K562 (cell line): ENCODE measurements at regions not wholly inside any gene's neighbourhood (a gene's known extent, or its start where the extent isn't known, plus 50 kb on each side); places are given as distances from the start of the nearest gene placed in this dataset.
"Not testable (repeated sequence)": the region's sequence is repeated elsewhere in the genome, so short reads cannot be mapped to it uniquely, and the experiment has no call there.

Experiments
- ATAC-seq: fragments of 200-7000 bp; cut with Tn5 transposase; 3 replicates; pipeline ENCODE4 v1.9.1; 2020; ENCODE audit warnings: moderate library complexity
- BruUV-seq: library from RNA; stranded (reverse); fragments of 400-500 nt; replicated peaks from 2 replicates; lab custom pipeline; 2021; lab: Mats Ljungman, UMichigan
- CTCF ChIA-PET: fragments of 300-600 bp; formaldehyde crosslinking; extraction: SDS; loops from one replicate; lab custom pipeline; 2021; ENCODE audit warnings: low intra/inter-chr PET ratio; lab: Yijun Ruan, JAX
- POLR2A ChIA-PET: fragments of 300-600, 350-650 bp; sonication (Branson Sonifier 250); formaldehyde crosslinking; extraction: SDS; loops from one replicate; lab custom pipeline; 2021; ENCODE audit warnings: antibody characterized with exemption, inconsistent platforms; lab: Yijun Ruan, JAX
- DNase-seq, 4 experiments: peaks; one replicate each; pipeline versions ENCODE4 v3.0.0 to v3.0.0-alpha.2; 2011 to 2018; ENCODE audit warnings: low spot score in 3 of 4, mixed read lengths in 3 of 4; ENCODE audit errors: extremely low read depth in 1 of 4
- FAIRE-seq: peaks from 2 replicates; lab custom pipeline; 2011; peaks lifted over from hg19 to GRCh38; lab: Jason Lieb, UNC
- H2AFZ ChIP-seq: 2 replicates; pipeline ENCODE4 v1.6.0; 2011; ENCODE audit warnings: low read depth, low read length, control low read depth, inconsistent platforms
- H3K27ac ChIP-seq: fragments of 200-600 bp; 3 replicates; pipeline ENCODE4 v1.8.0; 2011; ENCODE audit warnings: low read depth, mild to moderate bottlenecking, control low read depth, inconsistent platforms, low read length, moderate library complexity, mixed read lengths; ENCODE audit errors: extremely low read depth
- H3K27me3 ChIP-seq, 2 experiments: fragments of 300-600 bp in 1 of 2; 2 replicates in 1 of 2; 3 replicates in 1 of 2; pipeline versions ENCODE4 v1.6.0 to v1.8.0; 2011; ENCODE audit warnings: inconsistent platforms in 2 of 2, low read length in 2 of 2, mild to moderate bottlenecking in 1 of 2, mixed read lengths in 1 of 2, moderate library complexity in 1 of 2; ENCODE audit not compliant: control insufficient read depth in 2 of 2, insufficient read depth in 2 of 2
- H3K36me3 ChIP-seq: fragments of 300-600 bp; 3 replicates; pipeline ENCODE4 v1.8.0; 2011; ENCODE audit warnings: mild to moderate bottlenecking, low read length, inconsistent platforms; ENCODE audit not compliant: control insufficient read depth, insufficient read depth
- H3K4me1 ChIP-seq, 2 experiments: fragments of 200-600 bp in 1 of 2; replicated peaks in 1 of 2; 2 replicates in 1 of 2; 3 replicates in 1 of 2; pipeline versions ENCODE4 v1.5.1 to v1.8.0; 2011; ENCODE audit warnings: inconsistent platforms in 2 of 2, low read length in 2 of 2, mild to moderate bottlenecking in 1 of 2, mixed read lengths in 1 of 2, moderate library complexity in 1 of 2; ENCODE audit not compliant: control insufficient read depth in 2 of 2, insufficient read depth in 2 of 2
- H3K4me2 ChIP-seq: 2 replicates; pipeline ENCODE4 v1.6.1; 2011; ENCODE audit warnings: low read length, control low read depth, inconsistent platforms, mixed read lengths; ENCODE audit not compliant: insufficient read depth
- H3K4me3 ChIP-seq: fragments of 200-600 bp; sonication (generic), shearing (Covaris generic); 2 replicates; pipeline ENCODE4 v1.5.1; 2016; ENCODE audit warnings: control low read depth, inconsistent platforms
- H3K79me2 ChIP-seq: fragments of 200-600 bp; 3 replicates; pipeline ENCODE4 v1.8.0; 2011; ENCODE audit warnings: low read length, inconsistent platforms; ENCODE audit not compliant: control insufficient read depth, insufficient read depth
- H3K9ac ChIP-seq, 2 experiments: 2 replicates each; pipeline versions ENCODE4 v1.6.0 to v1.6.1; 2011; ENCODE audit warnings: low read depth in 2 of 2, low read length in 2 of 2, control low read depth in 1 of 2, inconsistent platforms in 1 of 2, mild to moderate bottlenecking in 1 of 2, mixed read lengths in 1 of 2; ENCODE audit not compliant: insufficient read depth in 1 of 2
- H3K9me1 ChIP-seq: one replicate; pipeline ENCODE4 v1.6.0; 2011; ENCODE audit warnings: inconsistent platforms, mild to moderate bottlenecking, low read length, moderate library complexity; ENCODE audit not compliant: control insufficient read depth, insufficient read depth
- H3K9me3 ChIP-seq: replicated peaks from 2 replicates; pipeline ENCODE4 v1.5.1; 2011; ENCODE audit warnings: low read depth, low read length, inconsistent platforms; ENCODE audit not compliant: control insufficient read depth, insufficient read depth
- H4K20me1 ChIP-seq: replicated peaks from 2 replicates; pipeline ENCODE4 v1.6.1; 2011; ENCODE audit warnings: low read length, inconsistent platforms, mixed read lengths; ENCODE audit not compliant: control insufficient read depth, insufficient read depth
- DNMT1 ChIP-seq: fragments of 450-650 bp; IDR thresholded peaks from 2 replicates; pipeline ENCODE4 v1.6.1; 2016; ENCODE audit warnings: antibody characterized with exemption, mild to moderate bottlenecking
- GTF2E2 ChIP-seq: fragments of 200-800 bp; sonication (Bioruptor generic); IDR thresholded peaks from 2 replicates; pipeline ENCODE4 v1.6.1; 2016; ENCODE audit warnings: missing genetic modification characterization, missing compliant biosample characterization
- KAT7 ChIP-seq: sonication (generic); formaldehyde crosslinking; IDR thresholded peaks from 2 replicates; pipeline ENCODE4 v1.8.0; 2022; ENCODE audit warnings: missing genetic modification reagents, mild to moderate bottlenecking, borderline replicate concordance
- MTA2 ChIP-seq: fragments of 450-650 bp; IDR thresholded peaks from 2 replicates; pipeline ENCODE4 v1.6.1; 2016; ENCODE audit warnings: low read depth
- POLR3A ChIP-seq: IDR thresholded peaks from 2 replicates; pipeline ENCODE4 v1.6.1; 2011; ENCODE audit warnings: borderline replicate concordance, mild to moderate bottlenecking, moderate library complexity; ENCODE audit not compliant: insufficient read length, insufficient read depth; ENCODE audit errors: extremely low read depth
- PURB ChIP-seq: sonication (generic); formaldehyde crosslinking; IDR thresholded peaks from 2 replicates; pipeline ENCODE4 v1.9.0; 2021; ENCODE audit warnings: low read depth, mild to moderate bottlenecking, missing genetic modification reagents
- RBM22 ChIP-seq: fragments of 200-400 bp; formaldehyde crosslinking; IDR thresholded peaks from 2 replicates; pipeline ENCODE4 v1.6.1; 2018; ENCODE audit warnings: low read length, low read depth; ENCODE audit not compliant: poor library complexity, severe bottlenecking
- SMARCB1 ChIP-seq: IDR thresholded peaks from 2 replicates; pipeline ENCODE4 v1.6.1; 2011; ENCODE audit warnings: improper control_type of control experiment, low read depth; ENCODE audit not compliant: insufficient read length
- SNAPC5 ChIP-seq: fragments of 250-450 bp; sonication (Bioruptor Pico); IDR thresholded peaks from 2 replicates; pipeline ENCODE4 v1.8.0; 2021; ENCODE audit warnings: moderate library complexity, mild to moderate bottlenecking, inconsistent platforms
- ZC3H4 ChIP-seq: sonication (generic); formaldehyde crosslinking; IDR thresholded peaks from 2 replicates; pipeline ENCODE4 v1.9.0; 2021; ENCODE audit warnings: missing genetic modification reagents, borderline replicate concordance
- ZNF146 ChIP-seq: IDR thresholded peaks from one replicate; pipeline ENCODE4 v1.6.1; 2018; ENCODE audit warnings: missing compliant biosample characterization; ENCODE audit not compliant: unreplicated experiment
- ZNF263 ChIP-seq: sonication (generic); formaldehyde crosslinking; IDR thresholded peaks from 2 replicates; pipeline ENCODE4 v1.8.0; 2022; ENCODE audit warnings: mild to moderate bottlenecking, missing genetic modification reagents, borderline replicate concordance
- ZNF75A ChIP-seq: fragments of 450-650 bp; formaldehyde crosslinking; IDR thresholded peaks from 2 replicates; pipeline ENCODE4 v1.4.0; 2020; ENCODE audit warnings: mild to moderate bottlenecking
- WGBS: fragments of 100-300 bp; shearing (Covaris generic); methylation state at CpG from one replicate; pipeline ENCODE4 v1.1.6; 2016; ENCODE audit warnings: low coverage, mixed read lengths; ENCODE audit not compliant: insufficient coverage; ENCODE audit errors: missing lambda C conversion rate; 5-methylcytosine and 5-hydroxymethylcytosine counted together
- in situ Hi-C: fragments of 300-500 bp; cut with MboI; formaldehyde crosslinking; loops from 4 replicates; pipeline ENCODE4 v1.15.0; 2018; ENCODE audit warnings: inconsistent platforms, mixed read lengths
- intact Hi-C: fragments of 100-400 bp; cut with micrococcal nuclease; formaldehyde crosslinking; loops from 2 replicates; pipeline ENCODE4 v1.14.2; 2022
- TF ChIP-seq, protein P1 (sequence below): sonication (generic); formaldehyde crosslinking; IDR thresholded peaks from 2 replicates; pipeline ENCODE4 v1.8.0; 2023; ENCODE audit warnings: mild to moderate bottlenecking, missing genetic modification reagents

GRCh38 chr6:76752841-76753240 is 680.4 kb upstream of the IMPG1 start:
- BruUV-seq = no TSS peak
- Histone ChIP-seq H3K9me3 (no peaks in the 10 kb centered on the region), H3K4me1 (no peaks in the 10 kb centered on the region), H3K27ac (no peak overlapping the region), H2AFZ (no peak overlapping the region), H3K79me2 (no peaks in the 10 kb centered on the region), H4K20me1 (no peaks in the 10 kb centered on the region), H3K9me1 (no peaks in the 10 kb centered on the region), H3K4me2 (no peak overlapping the region)
- POLR2A ChIA-PET = no interaction called here
- no peak for DNase-seq
- no peak for FAIRE-seq
- intact Hi-C loops = no loop called here
- TF ChIP-seq GTF2E2 (tag) = no peak
- no peak for TF ChIP-seq MTA2
- TF ChIP-seq POLR3A = no peak
- no peak for TF ChIP-seq SMARCB1
- TF ChIP-seq ZNF263 (CRISPR knock-in tag) = no peak
- no peak for TF ChIP-seq SNAPC5 (CRISPR knock-in tag)
- TF ChIP-seq ZNF75A (CRISPR knock-in tag) = no peak
- TF ChIP-seq PURB = no peak
- TF ChIP-seq ZC3H4 (CRISPR knock-in tag) = no peak
- no peak for TF ChIP-seq KAT7 (CRISPR knock-in tag)
- no peak for TF ChIP-seq DNMT1
- TF ChIP-seq ZNF146 = no peak
- no peak for TF ChIP-seq RBM22
- TF ChIP-seq, protein P1, sequence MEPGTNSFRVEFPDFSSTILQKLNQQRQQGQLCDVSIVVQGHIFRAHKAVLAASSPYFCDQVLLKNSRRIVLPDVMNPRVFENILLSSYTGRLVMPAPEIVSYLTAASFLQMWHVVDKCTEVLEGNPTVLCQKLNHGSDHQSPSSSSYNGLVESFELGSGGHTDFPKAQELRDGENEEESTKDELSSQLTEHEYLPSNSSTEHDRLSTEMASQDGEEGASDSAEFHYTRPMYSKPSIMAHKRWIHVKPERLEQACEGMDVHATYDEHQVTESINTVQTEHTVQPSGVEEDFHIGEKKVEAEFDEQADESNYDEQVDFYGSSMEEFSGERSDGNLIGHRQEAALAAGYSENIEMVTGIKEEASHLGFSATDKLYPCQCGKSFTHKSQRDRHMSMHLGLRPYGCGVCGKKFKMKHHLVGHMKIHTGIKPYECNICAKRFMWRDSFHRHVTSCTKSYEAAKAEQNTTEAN (CRISPR knock-in tag) = no peak
- TF ChIP-seq, all 486 proteins: peak for 0
- in situ Hi-C loops = no loop called here
- WGBS = 0% methylated on average over 2 of the region's 2 CpGs
- CTCF ChIA-PET = no interaction called here
- no peak overlapping the region for H3K4me3 ChIP-seq
- no peak overlapping the region for H3K9ac ChIP-seq
- H3K36me3 ChIP-seq = no peaks in the 10 kb centered on the region
- no peak for ATAC-seq
- no peaks in the 10 kb centered on the region for H3K27me3 ChIP-seq

DNA sequence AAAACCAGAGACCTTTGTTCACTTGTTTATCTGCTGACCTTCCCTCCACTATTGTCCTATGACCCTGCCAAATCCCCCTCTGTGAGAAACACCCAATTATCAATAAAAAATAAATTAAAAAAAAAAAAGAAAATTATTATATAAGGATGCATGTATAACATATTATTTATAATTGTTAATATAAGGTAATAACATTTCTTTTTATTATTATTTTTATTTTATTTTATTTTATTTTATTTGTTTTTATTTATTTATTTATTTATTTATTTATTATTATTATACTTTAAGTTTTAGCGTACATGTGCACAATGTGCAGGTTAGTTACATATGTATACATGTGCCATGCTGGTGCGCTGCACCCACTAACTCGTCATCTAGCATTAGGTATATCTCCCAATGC is 672.9 kb upstream of the IMPG1 start:
- FAIRE-seq, H2AFZ ChIP-seq, CTCF ChIA-PET, H4K20me1 ChIP-seq, BruUV-seq, DNase-seq, H3K36me3 ChIP-seq, H3K4me3 ChIP-seq, H3K9me3 ChIP-seq, intact Hi-C loops, H3K9ac ChIP-seq, in situ Hi-C loops, POLR2A ChIA-PET, H3K4me1 ChIP-seq, H3K4me2 ChIP-seq, ATAC-seq, H3K79me2 ChIP-seq, H3K27ac ChIP-seq, H3K27me3 ChIP-seq, H3K9me1 ChIP-seq: not testable (repeated sequence)
- WGBS = no CpG with 5 or more reads among the region's 3 CpGs
